ENCODE measurements at regions not wholly inside any gene's neighbourhood (a gene's known extent, or its start where the extent isn't known, plus 50 kb on each side); places are given as distances from the start of the nearest gene placed in this dataset.
"Not testable (repeated sequence)": the region's sequence is repeated elsewhere in the genome, so short reads cannot be mapped to it uniquely, and the experiment has no call there.

DNA sequence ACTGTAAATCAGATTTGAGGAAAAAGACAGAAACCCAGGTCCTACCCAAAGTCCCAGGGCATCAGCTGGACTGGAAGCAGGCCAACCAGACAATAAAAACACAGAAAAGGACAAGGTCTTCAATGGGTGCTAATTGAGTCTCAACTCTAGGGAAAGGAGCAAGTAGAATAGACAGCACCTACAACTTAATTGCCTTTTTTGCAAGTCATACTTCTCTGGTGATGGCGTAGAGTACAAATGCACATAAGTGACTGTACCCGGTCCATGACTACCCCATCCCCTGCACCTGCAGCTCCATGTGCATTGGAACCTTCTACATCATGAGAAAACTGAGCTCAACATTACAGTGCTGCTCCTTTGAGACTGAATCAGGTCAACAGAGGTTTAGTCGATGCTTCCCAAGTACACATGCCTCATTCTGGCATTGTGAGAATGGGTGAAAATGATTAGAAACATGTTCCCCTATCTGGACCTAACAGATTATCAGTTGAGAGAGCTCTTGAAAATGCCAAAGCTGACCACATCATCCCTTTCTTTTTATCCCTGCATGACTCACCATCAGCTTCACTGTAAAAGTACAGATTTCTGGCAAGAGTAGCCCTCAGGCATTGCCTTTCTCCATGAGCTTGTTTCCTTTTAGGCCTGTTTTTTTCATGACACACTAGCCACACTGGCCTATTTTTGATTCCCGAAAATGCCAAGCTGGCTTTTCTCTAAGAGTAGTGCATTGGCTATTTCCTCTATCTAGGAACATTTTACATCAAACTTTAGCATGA, 298.3 kb downstream of the HS3ST1 start:
- no peak for DNase-seq (ENCODE audit: low spot score)

GRCh38 chr4:11120435-11120834, 308.3 kb downstream of the HS3ST1 start:
- DNase-seq (ENCODE audit: low spot score) = no peak

GRCh38 chr4:11119474-11119873, 309.2 kb downstream of the HS3ST1 start:
- no peak for DNase-seq (ENCODE audit: low spot score)

GRCh38 chr4:11118513-11118912, 310.2 kb downstream of the HS3ST1 start:
- no peak for DNase-seq (ENCODE audit: low spot score)

DNA sequence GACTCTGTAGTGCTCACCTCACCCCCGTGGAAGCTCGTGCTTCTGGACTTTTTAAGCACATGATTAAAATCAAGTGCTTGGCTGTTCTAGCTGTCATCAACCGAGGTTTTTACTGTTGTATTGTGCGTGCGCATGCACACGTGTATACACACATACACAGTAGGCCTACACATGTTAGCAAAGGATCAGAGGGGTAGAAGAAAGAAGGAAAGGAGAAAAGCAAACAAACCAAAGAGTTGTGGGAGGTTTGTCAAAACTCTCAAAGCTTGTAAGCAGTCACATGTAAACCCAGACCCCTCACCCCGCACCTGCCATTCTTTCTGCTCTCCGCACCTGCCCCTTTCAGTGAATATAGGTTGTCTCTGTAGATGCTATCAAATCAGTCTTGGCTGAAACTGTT, 311.8 kb downstream of the HS3ST1 start:
- no peak for DNase-seq (ENCODE audit: low spot score)

DNA sequence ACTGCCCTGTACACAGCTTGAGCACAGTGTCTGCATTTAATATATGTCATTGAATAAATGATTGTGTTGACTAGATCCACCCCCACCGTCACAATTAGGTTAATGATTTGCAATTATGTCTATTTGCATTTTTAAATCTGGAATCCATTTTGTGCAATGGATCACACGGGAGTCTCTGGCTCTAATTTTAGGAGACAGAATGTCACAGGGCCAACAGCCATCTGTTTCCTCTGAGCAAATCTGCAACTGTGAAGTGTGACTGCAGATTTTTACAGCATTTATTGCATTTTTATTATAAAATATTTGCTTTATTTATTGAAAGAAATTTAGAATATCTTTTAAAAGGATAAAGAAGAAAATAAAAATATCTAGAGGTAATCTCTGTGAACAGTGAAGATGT, 316.8 kb downstream of the HS3ST1 start:
- DNase-seq (ENCODE audit: low spot score) = no peak

DNA sequence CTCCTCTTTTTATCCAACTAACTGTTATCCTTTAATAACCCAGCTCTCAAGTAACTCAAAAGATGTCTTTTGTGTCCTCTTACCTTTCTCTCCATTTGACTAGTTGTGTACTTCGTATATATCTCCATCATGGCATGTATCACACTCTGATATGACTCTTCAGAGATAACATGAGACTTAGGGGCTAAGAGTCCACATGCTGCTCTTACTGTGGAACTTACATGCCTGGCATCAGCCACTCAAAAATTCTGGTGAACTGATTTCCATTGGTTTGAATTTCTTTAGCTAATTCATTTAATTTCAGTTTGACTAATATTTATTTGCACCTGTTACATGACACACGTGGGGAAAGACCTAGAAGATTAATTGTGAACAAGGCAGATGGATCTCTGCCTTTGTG, 317.3 kb downstream of the HS3ST1 start:
- no peak for DNase-seq (ENCODE audit: low spot score)

GRCh38 chr4:11106759-11107158, 321.9 kb downstream of the HS3ST1 start:
- no peak for DNase-seq (ENCODE audit: low spot score)

DNA sequence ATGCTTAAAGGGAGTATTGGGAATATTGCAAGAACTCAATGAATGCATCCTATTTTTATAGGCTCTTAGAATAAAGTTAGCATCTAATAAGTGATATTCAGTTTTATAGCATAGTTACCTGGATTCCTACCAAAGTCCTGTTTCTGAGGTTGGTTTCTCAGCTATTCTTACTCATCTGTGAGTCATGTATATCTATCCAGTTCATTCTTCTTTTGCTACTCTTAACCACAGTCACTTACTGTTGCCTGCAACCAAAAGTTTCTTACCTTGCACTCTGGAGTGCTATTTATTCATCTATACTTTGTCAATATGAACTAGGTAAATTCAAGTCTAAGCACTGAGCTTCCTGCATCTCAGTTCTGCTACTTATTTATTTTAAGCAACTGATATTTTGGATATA, 322.5 kb downstream of the HS3ST1 start:
- DNase-seq (ENCODE audit: low spot score) = no peak

- DNase-seq (ENCODE audit: low spot score) = no peak
Observed at GRCh38 chr4:11105715-11106114, 323.0 kb downstream of the HS3ST1 start.

DNA sequence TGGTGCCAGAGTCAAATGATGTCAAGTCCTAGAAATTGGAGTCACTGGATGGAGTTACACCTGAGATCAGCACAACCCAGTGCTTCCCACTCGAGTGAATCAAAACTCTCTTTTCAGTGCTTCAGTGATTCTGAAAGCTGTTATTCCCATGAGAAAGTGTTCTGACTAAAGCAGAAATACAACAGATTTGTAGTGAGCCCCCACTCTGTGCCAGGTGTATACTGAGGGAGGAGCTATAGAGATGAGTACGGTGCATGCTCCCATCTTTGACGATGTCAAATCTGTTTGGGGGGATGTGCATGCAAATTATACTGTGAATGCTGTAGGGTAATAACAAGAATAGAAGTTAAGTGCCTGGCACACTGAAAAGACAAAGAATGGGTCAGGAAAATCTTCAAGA, 330.2 kb downstream of the HS3ST1 start:
- no peak for DNase-seq (ENCODE audit: low spot score)

DNA sequence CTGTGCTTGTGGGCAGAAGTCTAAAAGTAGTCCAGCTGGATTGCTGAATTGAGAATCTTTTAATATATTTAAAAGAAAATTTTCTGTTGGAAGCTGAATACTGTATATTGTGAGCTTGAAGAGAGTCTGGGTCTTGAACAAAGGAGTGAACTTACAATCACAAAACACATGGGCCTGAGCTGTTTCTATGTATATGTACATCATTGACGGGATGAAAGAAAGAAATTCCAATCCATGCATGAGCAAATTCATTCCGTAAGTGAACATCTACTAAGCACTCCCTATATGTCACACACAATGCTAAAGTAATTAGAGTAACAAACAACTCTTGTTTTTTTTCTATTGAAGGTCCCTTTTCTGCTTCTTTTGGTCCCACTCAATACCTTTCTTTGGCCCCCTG, 331.0 kb downstream of the HS3ST1 start:
- no peak for DNase-seq (ENCODE audit: low spot score)

GRCh38 chr4:11081006-11081405, 347.7 kb downstream of the HS3ST1 start:
- DNase-seq (ENCODE audit: low spot score) = no peak

GRCh38 chr4:11079171-11079570, 349.5 kb downstream of the HS3ST1 start:
- no peak for DNase-seq (ENCODE audit: low spot score)

GRCh38 chr4:11074581-11075241, 354.0 kb downstream of the HS3ST1 start:
- DNase-seq (ENCODE audit: low spot score) = no peak

DNA sequence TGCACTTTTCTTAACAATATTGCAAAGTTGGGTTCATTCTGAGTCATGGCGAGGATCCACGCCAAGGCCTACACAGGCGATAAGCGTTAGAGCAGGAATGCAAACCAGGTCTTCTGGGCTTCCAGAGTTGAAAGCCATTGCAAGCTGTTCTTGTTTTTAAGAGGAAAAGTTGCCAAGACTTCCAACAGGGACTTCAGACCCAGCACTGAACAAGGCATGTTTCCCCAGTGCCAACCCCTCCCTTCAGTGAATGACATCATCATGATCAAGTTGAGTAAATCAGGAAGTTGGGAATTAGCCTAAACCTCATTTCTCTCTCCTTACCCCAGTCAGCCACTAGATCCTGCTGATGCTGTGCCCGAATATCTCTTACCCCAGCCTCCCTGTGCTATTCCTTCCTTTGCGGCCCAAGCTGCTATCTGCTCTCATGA, 355.1 kb downstream of the HS3ST1 start:
- no peak for DNase-seq (ENCODE audit: low spot score)

DNA sequence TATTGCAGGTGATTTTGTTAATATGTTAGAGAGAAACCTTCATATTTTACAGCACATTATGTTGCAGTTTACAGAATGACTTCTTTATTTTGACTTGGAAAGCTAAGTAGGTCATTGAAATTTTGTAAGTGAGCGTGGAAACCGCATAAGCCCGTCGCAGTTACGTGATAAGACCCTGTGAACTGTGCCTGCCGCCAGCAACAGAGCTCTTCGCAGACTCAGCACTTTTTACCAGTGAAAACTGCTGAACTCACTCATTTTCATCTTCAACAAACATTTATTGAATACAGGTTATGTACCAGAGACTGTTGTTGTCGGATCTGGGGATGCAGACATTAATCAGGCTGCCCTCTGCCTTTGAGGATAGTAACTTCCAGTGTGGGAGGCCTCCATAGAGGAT, 355.7 kb downstream of the HS3ST1 start:
- no peak for DNase-seq (ENCODE audit: low spot score)

GRCh38 chr4:11072463-11072862, 356.2 kb downstream of the HS3ST1 start:
- DNase-seq (ENCODE audit: low spot score) = no peak

DNA sequence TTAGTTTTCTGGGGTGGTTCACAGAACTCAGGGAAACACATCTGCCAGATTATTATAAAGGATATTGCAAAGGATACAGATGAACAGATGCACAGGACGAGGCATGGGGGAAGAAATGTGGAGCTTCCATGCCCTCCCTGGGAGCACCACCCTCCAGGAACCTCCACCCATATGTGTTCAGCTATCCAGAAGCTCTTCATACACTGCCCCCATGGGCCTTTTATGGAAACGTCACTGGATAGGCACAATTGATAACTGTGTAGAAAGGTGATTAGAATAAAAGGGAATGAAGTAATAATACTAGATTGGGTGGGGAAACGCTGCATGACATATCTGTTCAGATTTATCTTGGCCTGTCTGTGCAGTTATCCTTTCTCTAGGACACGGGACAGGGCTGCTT, 357.9 kb downstream of the HS3ST1 start:
- DNase-seq (ENCODE audit: low spot score) = no peak

- DNase-seq (ENCODE audit: low spot score) = no peak
Observed at GRCh38 chr4:11069581-11070211, 359.0 kb downstream of the HS3ST1 start.

DNA sequence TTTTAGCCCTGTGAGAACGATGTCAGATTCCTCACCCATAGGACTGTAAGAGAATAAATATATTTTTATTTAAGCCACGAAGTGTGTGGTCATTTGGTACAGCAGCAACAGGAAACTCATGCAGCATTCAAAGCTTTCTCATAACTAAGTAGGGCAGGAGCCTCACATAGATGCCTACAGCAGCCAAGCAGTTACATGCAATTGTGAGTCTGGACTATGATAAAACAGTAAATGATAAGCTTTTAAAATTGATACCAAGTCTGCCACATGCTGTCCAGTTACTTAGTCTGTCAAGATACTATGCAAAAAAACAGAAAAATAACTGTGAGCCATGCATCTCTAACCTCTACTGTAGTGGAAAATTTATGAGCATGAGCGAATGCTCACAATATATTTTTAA, 359.6 kb downstream of the HS3ST1 start:
- no peak for DNase-seq (ENCODE audit: low spot score)

DNA sequence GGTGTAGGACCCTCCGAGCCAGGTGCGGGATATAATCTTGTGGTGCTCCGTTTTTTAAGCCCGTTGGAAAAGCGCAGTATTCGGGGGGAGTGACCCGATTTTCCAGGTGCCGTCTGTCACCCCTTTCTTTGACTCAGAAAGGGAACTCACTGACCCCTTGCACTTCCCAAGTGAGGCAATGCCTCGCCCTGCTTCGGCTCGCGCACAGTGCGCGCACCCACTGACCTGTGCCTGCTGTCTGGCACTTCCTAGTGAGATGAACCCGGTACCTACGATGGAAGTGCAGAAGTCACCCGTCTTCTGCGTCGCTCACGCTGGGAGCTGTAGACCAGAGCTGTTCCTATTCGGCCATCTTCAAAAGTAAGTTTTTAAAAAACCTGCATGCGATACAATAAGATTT, 362.1 kb downstream of the HS3ST1 start:
- not testable (repeated sequence) for DNase-seq (ENCODE audit: low spot score)

DNA sequence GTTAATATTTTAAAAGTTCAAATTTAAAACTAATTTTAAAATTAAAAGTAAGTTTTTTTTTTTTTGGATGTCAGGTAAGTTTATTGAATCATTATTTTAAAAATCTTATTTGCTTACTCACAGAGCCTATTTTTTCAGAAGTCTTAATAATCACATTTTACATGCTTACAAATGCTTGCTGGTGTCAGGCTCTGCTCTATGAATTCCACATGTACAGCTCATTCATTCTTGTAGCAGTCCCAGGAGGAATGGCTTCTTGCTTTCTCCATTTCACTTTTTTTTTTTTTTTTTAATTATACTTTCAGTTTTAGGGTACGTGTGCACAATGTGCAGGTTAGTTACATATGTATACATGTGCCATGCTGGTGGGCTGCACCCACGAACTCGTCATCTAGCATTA, 368.1 kb downstream of the HS3ST1 start:
- not testable (repeated sequence) for DNase-seq (ENCODE audit: low spot score)

All from SK-N-DZ (cell line).